Upper lobe of left lung (tissue), 4 donors: ENCODE measurements at regions not wholly inside any gene's neighbourhood (a gene's known extent, or its start where the extent isn't known, plus 50 kb on each side); places are given as distances from the start of the nearest gene placed in this dataset.

ENCODE experiments used
- POLR2A ChIP-seq, 4 donors: fragments of 450-650 bp; IDR thresholded peaks; one replicate each; pipeline ENCODE4 v1.5.1; 2016 to 2017; ENCODE audit warnings: antibody characterized with exemption in 4 of 4, mild to moderate bottlenecking in 2 of 4
- POLR2AphosphoS5 ChIP-seq, 2 donors: sonication (generic); formaldehyde crosslinking; IDR thresholded peaks; one replicate each; pipeline ENCODE4 v1.5.1; 2017; ENCODE audit warnings: antibody characterized with exemption in 2 of 2
- TF ChIP-seq, protein P1 (sequence below), 6 experiments: fragments of 450-650 bp in 4 of 6; fragments of 200-600 bp in 2 of 6; sonication (generic) in 2 of 6; IDR thresholded peaks; one replicate each; pipeline ENCODE4 v1.5.1; 2016 to 2019; ENCODE audit warnings: antibody characterized with exemption in 6 of 6

DNA sequence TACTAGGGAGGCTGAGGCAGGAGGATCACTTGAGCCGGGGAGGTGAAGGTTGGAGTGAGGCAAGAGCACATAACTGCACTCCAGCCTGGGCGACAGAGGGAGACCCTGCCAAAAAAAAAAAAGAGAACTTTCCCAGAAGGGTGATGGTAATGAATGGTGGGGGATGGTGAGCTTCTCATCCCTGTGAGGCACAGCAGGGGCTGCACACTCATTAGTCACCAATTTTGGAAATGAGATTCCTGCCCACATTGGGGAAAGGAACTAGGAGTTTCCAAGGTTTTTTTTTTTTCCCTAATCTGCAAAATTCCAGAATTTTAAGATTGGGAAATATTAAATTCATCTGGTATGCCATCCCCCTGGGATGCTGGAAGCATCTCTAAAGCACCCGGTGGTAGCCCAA lies 50.2 kb upstream of the SSBP3 start:
- no peak for TF ChIP-seq POLR2A (IDR thresholded peaks at IDR 0.05)
- TF ChIP-seq, protein P1, sequence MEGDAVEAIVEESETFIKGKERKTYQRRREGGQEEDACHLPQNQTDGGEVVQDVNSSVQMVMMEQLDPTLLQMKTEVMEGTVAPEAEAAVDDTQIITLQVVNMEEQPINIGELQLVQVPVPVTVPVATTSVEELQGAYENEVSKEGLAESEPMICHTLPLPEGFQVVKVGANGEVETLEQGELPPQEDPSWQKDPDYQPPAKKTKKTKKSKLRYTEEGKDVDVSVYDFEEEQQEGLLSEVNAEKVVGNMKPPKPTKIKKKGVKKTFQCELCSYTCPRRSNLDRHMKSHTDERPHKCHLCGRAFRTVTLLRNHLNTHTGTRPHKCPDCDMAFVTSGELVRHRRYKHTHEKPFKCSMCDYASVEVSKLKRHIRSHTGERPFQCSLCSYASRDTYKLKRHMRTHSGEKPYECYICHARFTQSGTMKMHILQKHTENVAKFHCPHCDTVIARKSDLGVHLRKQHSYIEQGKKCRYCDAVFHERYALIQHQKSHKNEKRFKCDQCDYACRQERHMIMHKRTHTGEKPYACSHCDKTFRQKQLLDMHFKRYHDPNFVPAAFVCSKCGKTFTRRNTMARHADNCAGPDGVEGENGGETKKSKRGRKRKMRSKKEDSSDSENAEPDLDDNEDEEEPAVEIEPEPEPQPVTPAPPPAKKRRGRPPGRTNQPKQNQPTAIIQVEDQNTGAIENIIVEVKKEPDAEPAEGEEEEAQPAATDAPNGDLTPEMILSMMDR (IDR thresholded peaks at IDR 0.05): no peak
- no peak for TF ChIP-seq POLR2AphosphoS5 (IDR thresholded peaks at IDR 0.05)
